Thymus (tissue), 11 donors: ENCODE measurements at regions not wholly inside any gene's neighbourhood (a gene's known extent, or its start where the extent isn't known, plus 50 kb on each side); places are given as distances from the start of the nearest gene placed in this dataset.
"Not testable (repeated sequence)": the region's sequence is repeated elsewhere in the genome, so short reads cannot be mapped to it uniquely, and the experiment has no call there.

Source experiments
- DNase-seq, 9 donors: peaks; one replicate each; pipeline ENCODE4 v3.0.0-alpha.2; 2013; ENCODE audit warnings: low spot score in 9 of 9, low read depth in 6 of 9, missing footprints in 1 of 9
- H3K27ac ChIP-seq, 2 donors: one replicate each; pipeline ENCODE4 v1.5.1; 2013; ENCODE audit warnings: control low read depth in 1 of 2, low read depth in 1 of 2, low read length in 1 of 2, mild to moderate bottlenecking in 1 of 2, moderate library complexity in 1 of 2
- H3K27me3 ChIP-seq, 2 donors: one replicate each; pipeline ENCODE4 v1.5.1; 2013; ENCODE audit warnings: low read length in 1 of 2; ENCODE audit not compliant: control insufficient read depth in 2 of 2, insufficient read depth in 1 of 2
- H3K36me3 ChIP-seq, 2 donors: one replicate each; pipeline ENCODE4 v1.5.1; 2013; ENCODE audit warnings: low read length in 1 of 2, mild to moderate bottlenecking in 1 of 2, moderate library complexity in 1 of 2; ENCODE audit not compliant: control insufficient read depth in 2 of 2, insufficient read depth in 2 of 2
- H3K4me1 ChIP-seq, 2 donors: one replicate each; pipeline ENCODE4 v1.5.1; 2013; ENCODE audit warnings: low read length in 2 of 2; ENCODE audit not compliant: control insufficient read depth in 2 of 2, insufficient read depth in 2 of 2
- H3K4me3 ChIP-seq, 2 donors: one replicate each; pipeline ENCODE4 v1.5.1; 2013; ENCODE audit warnings: low read length in 2 of 2, control low read depth in 1 of 2, mild to moderate bottlenecking in 1 of 2
- H3K9me3 ChIP-seq, 2 donors: one replicate each; pipeline ENCODE4 v1.5.1; 2013; ENCODE audit warnings: low read length in 1 of 2, mild to moderate bottlenecking in 1 of 2; ENCODE audit not compliant: control insufficient read depth in 2 of 2, insufficient read depth in 1 of 2
- WGBS: extraction: QIAGEN DNeasy Blood & Tissue Kit; methylation state at CpG from one replicate; pipeline ENCODE4 v1.1.7; 2013; 5-methylcytosine and 5-hydroxymethylcytosine counted together
- donor health status: healthy.

DNA sequence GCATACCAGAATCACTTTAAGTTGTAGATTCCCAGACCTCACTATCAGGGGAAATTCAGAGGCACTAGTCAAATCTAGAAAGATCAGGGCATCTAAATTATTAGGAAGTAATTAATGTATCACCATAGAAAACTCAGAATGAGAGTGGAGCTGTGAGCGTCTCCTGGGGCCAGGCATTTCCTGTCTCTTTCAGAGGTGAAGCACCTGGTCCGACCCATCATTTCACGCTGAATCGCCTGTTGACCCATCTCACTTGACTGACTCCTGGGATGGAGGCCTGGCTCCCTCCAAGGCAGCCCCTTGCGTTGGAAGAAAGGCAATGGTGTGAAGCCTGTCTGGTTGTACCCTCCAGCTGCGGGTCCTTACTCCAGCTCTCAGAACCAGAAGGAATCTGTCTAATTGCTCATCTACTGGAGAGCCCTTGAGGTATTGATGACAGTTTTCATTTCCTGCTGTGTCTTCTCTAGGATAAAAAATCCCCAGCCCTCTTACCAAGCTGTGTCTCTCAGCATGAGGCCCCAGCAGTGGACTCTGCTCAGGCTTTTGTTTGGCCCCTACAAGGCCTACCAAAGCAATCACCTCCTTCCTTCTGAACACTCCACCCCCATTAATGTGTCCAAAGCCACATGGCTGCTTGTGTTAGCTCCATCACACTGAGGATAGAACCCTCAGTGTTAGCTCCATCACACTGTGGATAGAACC is 93.2 kb upstream of the SYT13 start:
- no peak overlapping the region for H3K4me3 ChIP-seq
- H3K4me1 ChIP-seq, result peaks cover 18 to 34% of the 10 kb centered on the region in 2 donors
- WGBS, result 94% methylated on average over 6 of the region's 6 CpGs
- no peaks in the 10 kb centered on the region for H3K9me3 ChIP-seq
- peaks cover 0 to 2% of the 10 kb centered on the region in 2 donors for H3K27me3 ChIP-seq
- no peak for DNase-seq
- no peaks in the 10 kb centered on the region for H3K36me3 ChIP-seq
- H3K27ac ChIP-seq, result no peak overlapping the region

GRCh38 chr11:45378516-45378915 is 92.4 kb upstream of the SYT13 start:
- WGBS, result 97% methylated on average over 6 of the region's 6 CpGs
- H3K27me3 ChIP-seq, result peaks cover 0 to 3% of the 10 kb centered on the region in 2 donors
- DNase-seq, result no peak

GRCh38 chr11:45374653-45375059 is 88.5 kb upstream of the SYT13 start:
- Histone ChIP-seq H3K27ac (no peak overlapping the region), H3K4me1 (peaks cover 7 to 29% of the 10 kb centered on the region in 2 donors), H3K9me3 (no peaks in the 10 kb centered on the region), H3K36me3 (no peaks in the 10 kb centered on the region), H3K4me3 (no peak overlapping the region), H3K27me3 (peaks cover 0 to 26% of the 10 kb centered on the region in 2 donors)
- WGBS, result 21% methylated on average over 5 of the region's 5 CpGs
- peak in 3 of 9 donors; percentile 30 to 60 (median 38) for DNase-seq

More at GRCh38 chr11:45378516-45378915, 92.4 kb upstream of the SYT13 start:
- Histone ChIP-seq H3K4me3 (no peak overlapping the region), H3K4me1 (peaks cover 14 to 30% of the 10 kb centered on the region in 2 donors), H3K9me3 (no peaks in the 10 kb centered on the region), H3K36me3 (no peaks in the 10 kb centered on the region), H3K27ac (no peak overlapping the region)

GRCh38 chr11:45374130-45374529 is 88.0 kb upstream of the SYT13 start:
- peaks cover 0 to 31% of the 10 kb centered on the region in 2 donors for H3K27me3 ChIP-seq
- WGBS, result 58% methylated on average over 2 of the region's 2 CpGs
- DNase-seq, result no peak

GRCh38 chr11:45373506-45374035 is 87.4 kb upstream of the SYT13 start:
- Histone ChIP-seq H3K4me3 (no peak overlapping the region), H3K4me1 (peaks cover 7 to 29% of the 10 kb centered on the region in 2 donors), H3K27ac (no peak overlapping the region), H3K36me3 (no peaks in the 10 kb centered on the region), H3K9me3 (no peaks in the 10 kb centered on the region), H3K27me3 (peaks cover 0 to 34% of the 10 kb centered on the region in 2 donors)
- 93% methylated on average over 7 of the region's 7 CpGs for WGBS
- DNase-seq, result no peak

More at GRCh38 chr11:45374130-45374529, 88.0 kb upstream of the SYT13 start:
- no peak overlapping the region for H3K27ac ChIP-seq
- no peak overlapping the region for H3K4me3 ChIP-seq
- H3K36me3 ChIP-seq, result no peaks in the 10 kb centered on the region
- peaks cover 7 to 29% of the 10 kb centered on the region in 2 donors for H3K4me1 ChIP-seq
- H3K9me3 ChIP-seq, result no peaks in the 10 kb centered on the region

DNA sequence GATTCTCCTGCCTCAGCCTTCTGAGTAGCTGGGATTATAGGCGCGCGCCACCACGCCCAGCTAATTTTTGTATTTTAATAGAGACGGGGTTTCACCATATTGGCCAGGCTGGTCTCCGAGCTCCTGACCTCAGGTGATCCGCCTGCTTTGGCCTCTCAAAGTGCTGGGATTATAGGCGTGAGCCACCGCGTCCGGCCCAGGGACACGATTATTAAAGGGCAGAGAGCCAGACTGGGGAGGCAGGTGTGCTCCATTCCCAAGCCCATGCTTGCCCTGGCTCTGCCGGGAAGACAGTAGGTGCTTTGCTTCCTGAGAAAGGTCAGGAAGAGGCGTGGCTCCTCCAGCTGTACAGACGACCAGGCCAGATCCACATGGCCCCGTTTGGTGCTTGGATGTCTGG is 86.3 kb upstream of the SYT13 start:
- H3K27me3 ChIP-seq, result peaks cover 0 to 36% of the 10 kb centered on the region in 2 donors
- WGBS, result 87% methylated on average over 16 of the region's 16 CpGs

GRCh38 chr11:45371251-45372115 is 85.3 kb upstream of the SYT13 start:
- Histone ChIP-seq H3K9me3 (no peaks in the 10 kb centered on the region), H3K4me1 (peaks cover 7 to 29% of the 10 kb centered on the region in 2 donors), H3K27ac (no peak overlapping the region), H3K4me3 (peak overlapping the region; percentile 20 to 28), H3K27me3 (peaks cover 0 to 36% of the 10 kb centered on the region in 2 donors), H3K36me3 (no peaks in the 10 kb centered on the region)
- DNase-seq, result peak; percentile 35 to 90 (median 54)
- WGBS, result 17% methylated on average over 31 of the region's 31 CpGs

More for the DNA sequence above, 86.3 kb upstream of the SYT13 start:
- peaks cover 7 to 29% of the 10 kb centered on the region in 2 donors for H3K4me1 ChIP-seq
- not testable (repeated sequence) for H3K9me3 ChIP-seq, DNase-seq, H3K4me3 ChIP-seq, H3K36me3 ChIP-seq, H3K27ac ChIP-seq

DNA sequence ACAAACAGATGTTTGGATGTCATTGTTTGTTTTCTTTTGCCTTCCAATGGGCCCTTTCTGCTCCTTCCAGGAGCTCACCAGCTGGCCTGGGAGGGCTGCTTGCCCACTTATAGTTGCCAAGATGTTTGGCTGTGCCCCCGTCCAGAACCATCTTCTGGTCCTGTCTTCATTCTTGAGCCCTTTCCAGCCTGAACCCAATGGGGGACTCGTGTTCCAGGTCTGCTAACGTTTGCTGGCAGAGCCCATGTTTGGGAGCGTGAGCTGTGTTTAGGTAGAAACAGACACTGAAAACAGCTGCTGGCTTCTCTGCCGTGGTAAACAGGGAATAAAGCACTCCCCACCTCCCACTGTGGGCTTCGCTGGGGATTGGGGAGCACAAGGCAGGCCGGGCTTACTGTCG is 83.2 kb upstream of the SYT13 start:
- no peak overlapping the region for H3K4me3 ChIP-seq
- H3K27me3 ChIP-seq, result peaks cover 0 to 36% of the 10 kb centered on the region in 2 donors
- 79% methylated on average over 8 of the region's 8 CpGs for WGBS
- no peak for DNase-seq
- no peaks in the 10 kb centered on the region for H3K9me3 ChIP-seq
- H3K36me3 ChIP-seq, result no peaks in the 10 kb centered on the region
- peaks cover 4 to 21% of the 10 kb centered on the region in 2 donors for H3K4me1 ChIP-seq
- H3K27ac ChIP-seq, result no peak overlapping the region

- Histone ChIP-seq H3K36me3 (no peaks in the 10 kb centered on the region), H3K9me3 (no peaks in the 10 kb centered on the region), H3K27me3 (peaks cover 0 to 36% of the 10 kb centered on the region in 2 donors), H3K4me1 (peaks cover 4 to 17% of the 10 kb centered on the region in 2 donors), H3K27ac (no peak overlapping the region), H3K4me3 (no peak overlapping the region)
- WGBS, result 97% methylated on average over 5 of the region's 5 CpGs
- no peak for DNase-seq
These were observed 82.6 kb upstream of the SYT13 start for GRCh38 chr11:45368697-45369096.
